Heart right ventricle (tissue), 16 donors: ENCODE measurements at regions not wholly inside any gene's neighbourhood (a gene's known extent, or its start where the extent isn't known, plus 50 kb on each side); places are given as distances from the start of the nearest gene placed in this dataset.

ENCODE experiments used
- ATAC-seq, 8 donors: fragments of 200-7000 bp; cut with Tn5 transposase; one replicate each; pipeline ENCODE4 v1.9.1; 2020; ENCODE audit warnings: mild to moderate bottlenecking in 8 of 8, moderate library complexity in 8 of 8, moderate number of reproducible peaks in 1 of 8
- DNase-seq, 2 donors: peaks; one replicate each; pipeline ENCODE4 v3.0.0-alpha.2; 2020
- H3K27ac ChIP-seq, 10 donors: fragments of 200-600 bp; sonication (generic) in 2 of 10; one replicate each; pipeline versions ENCODE4 v1.5.0 to v1.8.0; 2020 to 2022; ENCODE audit warnings: mild to moderate bottlenecking in 3 of 10
- H3K27me3 ChIP-seq, 7 donors: fragments of 200-600 bp; one replicate each; pipeline ENCODE4 v1.8.0; 2021 to 2022; ENCODE audit warnings: mild to moderate bottlenecking in 2 of 7
- H3K36me3 ChIP-seq, 9 donors: fragments of 200-600 bp; sonication (generic) in 1 of 9; one replicate each; pipeline versions ENCODE4 v1.5.0 to v1.8.0; 2020 to 2022; ENCODE audit warnings: mild to moderate bottlenecking in 2 of 9
- H3K4me1 ChIP-seq, 9 donors: fragments of 200-600 bp; sonication (generic) in 1 of 9; one replicate each; pipeline versions ENCODE4 v1.5.0 to v1.8.0; 2020 to 2022; ENCODE audit warnings: mild to moderate bottlenecking in 4 of 9
- H3K4me3 ChIP-seq, 10 donors: fragments of 200-600 bp; sonication (generic) in 2 of 10; one replicate each; pipeline versions ENCODE4 v1.5.0 to v1.8.0; 2020 to 2022; ENCODE audit warnings: mild to moderate bottlenecking in 7 of 10, moderate library complexity in 2 of 10
- H3K9me3 ChIP-seq, 11 donors: fragments of 200-600 bp in 10 of 11; sonication (generic) in 2 of 11; one replicate each; pipeline versions ENCODE4 v1.5.0 to v1.8.0; 2013 to 2022; ENCODE audit warnings: mild to moderate bottlenecking in 2 of 11, control low read depth in 1 of 11, moderate library complexity in 1 of 11
- WGBS, 2 donors: extraction: QIAGEN DNeasy Blood & Tissue Kit; methylation state at CpG; one replicate each; pipeline ENCODE4 v1.1.7; 2013; ENCODE audit warnings: inconsistent platforms in 1 of 2; 5-methylcytosine and 5-hydroxymethylcytosine counted together
- intact Hi-C, 10 donors: fragments of 100-400 bp; cut with DNase I; formaldehyde crosslinking; loops; one replicate each; pipeline versions ENCODE4 v1.11.1 to v1.14.2; 2022
- TF ChIP-seq, protein P1 (sequence below), 9 donors: fragments of 200-600 bp; sonication (generic) in 2 of 9; IDR thresholded peaks; one replicate each; pipeline versions ENCODE4 v1.5.0 to v1.8.0; 2021 to 2022; ENCODE audit warnings: antibody characterized with exemption in 9 of 9, mild to moderate bottlenecking in 5 of 9, moderate library complexity in 1 of 9
- donor health status: Arrhythmogenic right ventricular cardiomyopathy.
- donor health status: ischemic (EF 13 %, LVEDD 7.1; RV severe dilation, severe dysfunction).
- donor health status: healthy with polysubstance abuse.
- donor health status: DM: no; HTN: yes; CAD: no.
- donor health status: DM: no; HTN: no; CAD: no.
- donor health status: ischemic (EF 25% LVEDD 6.9; RV normal size, moderate dysfunction).
- donor health status: ischemic (EF 25% LVEDD 5.7; RV mildly dilated, moderate dysfunction).
- donor health status: healthy.
- donor health status: DM: yes; HTN: yes; CAD: no.
- donor health status: Ischemic cardiomyopathy.
- donor health status: ischemic (EF 35%, LVEDD 5.7; RV mildly dilated, moderate dysfunction).
- donor health status: nonischemic (EF 11% LVEDD 7.7; RV severe dilation, severe dysfunction).
- donor health status: DM: yes; HTN: yes; CAD: no.
- donor health status: PGD.
- donor health status: ischemic (EF 29% LVEDD 5.4; RV normal size, mild dysfunction).
- donor health status: nonischemic (EF 23%, LVEDD 6.1; RV moderate dilation, normal function).

DNA sequence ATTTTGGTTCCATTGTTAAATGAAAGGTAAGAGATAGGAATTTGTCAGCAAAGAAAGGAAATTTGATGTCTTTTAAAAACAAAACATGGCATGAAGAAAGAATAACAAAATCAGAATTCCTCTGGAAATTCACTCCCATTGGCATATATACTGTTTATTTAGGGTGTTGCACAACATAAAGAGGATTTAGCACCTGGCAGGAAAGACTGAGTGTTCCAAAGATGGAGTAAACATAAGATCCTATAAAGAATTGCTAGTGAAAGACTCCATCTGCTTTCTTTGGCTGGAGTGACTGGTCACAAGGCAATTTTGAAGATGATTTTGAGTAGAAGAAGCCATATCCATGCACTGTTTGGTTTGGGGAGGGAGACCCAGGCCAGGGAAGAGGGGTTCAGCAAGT is 62.4 kb downstream of the CD24 start:
- no peaks in the 10 kb centered on the region for H3K27me3 ChIP-seq
- intact Hi-C loops = no loop called here
- no peaks in the 10 kb centered on the region for H3K4me1 ChIP-seq
- H3K27ac ChIP-seq = no peak overlapping the region
- no peak for ATAC-seq
- TF ChIP-seq, protein P1, sequence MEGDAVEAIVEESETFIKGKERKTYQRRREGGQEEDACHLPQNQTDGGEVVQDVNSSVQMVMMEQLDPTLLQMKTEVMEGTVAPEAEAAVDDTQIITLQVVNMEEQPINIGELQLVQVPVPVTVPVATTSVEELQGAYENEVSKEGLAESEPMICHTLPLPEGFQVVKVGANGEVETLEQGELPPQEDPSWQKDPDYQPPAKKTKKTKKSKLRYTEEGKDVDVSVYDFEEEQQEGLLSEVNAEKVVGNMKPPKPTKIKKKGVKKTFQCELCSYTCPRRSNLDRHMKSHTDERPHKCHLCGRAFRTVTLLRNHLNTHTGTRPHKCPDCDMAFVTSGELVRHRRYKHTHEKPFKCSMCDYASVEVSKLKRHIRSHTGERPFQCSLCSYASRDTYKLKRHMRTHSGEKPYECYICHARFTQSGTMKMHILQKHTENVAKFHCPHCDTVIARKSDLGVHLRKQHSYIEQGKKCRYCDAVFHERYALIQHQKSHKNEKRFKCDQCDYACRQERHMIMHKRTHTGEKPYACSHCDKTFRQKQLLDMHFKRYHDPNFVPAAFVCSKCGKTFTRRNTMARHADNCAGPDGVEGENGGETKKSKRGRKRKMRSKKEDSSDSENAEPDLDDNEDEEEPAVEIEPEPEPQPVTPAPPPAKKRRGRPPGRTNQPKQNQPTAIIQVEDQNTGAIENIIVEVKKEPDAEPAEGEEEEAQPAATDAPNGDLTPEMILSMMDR (IDR thresholded peaks at IDR 0.05) = no peak
- H3K36me3 ChIP-seq = no peaks in the 10 kb centered on the region
- H3K4me3 ChIP-seq = no peak overlapping the region
- peaks cover 0 to 12% (median 0%) of the 10 kb centered on the region in 11 donors for H3K9me3 ChIP-seq
- no peak for DNase-seq

DNA sequence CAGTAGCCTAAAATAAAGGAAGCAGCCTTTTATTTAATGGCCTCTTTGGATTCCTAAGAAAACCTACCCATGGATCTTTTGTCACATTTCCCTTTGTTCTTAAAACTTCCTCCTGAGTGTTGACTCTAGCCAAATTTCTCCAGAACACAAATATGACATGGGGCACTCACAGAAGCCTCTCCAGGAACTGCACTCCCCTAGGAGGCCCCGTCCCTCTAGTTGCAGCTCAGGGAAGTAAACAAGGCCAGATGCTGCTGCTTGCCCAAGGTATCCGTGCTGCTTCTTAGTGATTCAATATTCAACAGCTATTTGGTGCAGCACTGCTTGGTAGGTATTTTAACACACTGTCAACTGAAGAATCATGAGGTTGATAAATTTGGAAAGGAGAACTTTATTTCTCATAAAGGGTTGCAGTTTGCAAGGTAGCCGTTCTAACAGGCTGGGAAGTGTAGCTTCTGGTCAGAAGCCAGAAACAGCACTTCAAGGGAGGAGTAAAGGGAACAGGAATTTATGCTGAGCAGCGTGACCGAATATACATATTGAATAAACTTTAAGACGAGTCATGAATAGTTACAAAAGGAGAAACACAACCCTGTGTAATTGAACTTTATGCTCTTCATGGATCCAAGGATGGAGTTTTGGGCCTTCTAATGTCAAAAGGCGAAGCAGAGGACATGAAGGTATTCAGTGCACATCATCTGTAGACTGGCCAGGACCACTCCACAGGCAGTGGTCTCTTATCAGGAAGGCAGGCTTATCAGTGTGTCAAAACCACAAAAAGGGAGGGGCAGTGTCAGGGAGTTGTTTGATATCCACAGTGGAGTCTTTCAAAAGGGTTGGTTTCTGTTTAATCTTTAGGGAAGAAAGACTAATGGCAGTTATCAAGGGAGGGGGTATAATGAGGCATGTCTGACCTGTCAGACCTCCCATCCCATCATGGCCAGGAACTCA is 63.3 kb downstream of the CD24 start:
- H3K9me3 ChIP-seq = peaks cover 0 to 12% (median 0%) of the 10 kb centered on the region in 11 donors
- intact Hi-C loops = no loop called here
- no peaks in the 10 kb centered on the region for H3K27me3 ChIP-seq
- no peaks in the 10 kb centered on the region for H3K4me1 ChIP-seq
- TF ChIP-seq, protein P1 (IDR thresholded peaks at IDR 0.05) = no peak
- H3K4me3 ChIP-seq = no peak overlapping the region
- 60 to 70% methylated on average over 7 of the region's 7 CpGs for WGBS, 2 donors
- no peaks in the 10 kb centered on the region for H3K36me3 ChIP-seq
- ATAC-seq (no peak), DNase-seq (no peak)
- no peak overlapping the region for H3K27ac ChIP-seq

DNA sequence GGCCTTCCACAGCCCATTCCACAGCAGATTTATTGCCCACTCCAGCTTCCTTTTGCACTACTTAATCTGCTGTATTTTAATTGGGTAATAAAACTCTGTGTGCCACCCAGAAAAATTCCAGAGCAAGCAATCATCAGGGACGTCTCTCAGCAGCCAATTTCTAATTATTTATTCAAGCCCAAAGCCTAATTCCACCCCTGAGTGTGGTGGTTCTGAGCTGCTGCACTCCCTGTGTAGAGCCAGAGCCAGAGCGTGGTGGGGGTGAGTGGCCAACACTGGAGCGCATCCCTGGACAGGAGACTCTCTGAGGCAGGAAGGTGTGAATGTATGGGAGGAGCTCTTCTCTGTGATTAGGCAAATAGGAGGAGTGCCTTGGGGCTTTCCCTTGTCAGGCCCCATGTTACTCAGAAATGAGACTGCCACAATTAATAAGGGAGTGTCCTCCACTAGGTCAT is 66.1 kb downstream of the CD24 start:
- H3K27me3 ChIP-seq = no peaks in the 10 kb centered on the region
- WGBS, 2 donors = 48 to 59% methylated on average over 3 of the region's 3 CpGs
- intact Hi-C loops = no loop called here
- ATAC-seq = no peak
- TF ChIP-seq, protein P1 (IDR thresholded peaks at IDR 0.05) = no peak
- no peaks in the 10 kb centered on the region for H3K4me1 ChIP-seq
- H3K36me3 ChIP-seq = no peaks in the 10 kb centered on the region
- DNase-seq = no peak
- H3K27ac ChIP-seq = no peak overlapping the region
- no peaks in the 10 kb centered on the region for H3K9me3 ChIP-seq
- H3K4me3 ChIP-seq = no peak overlapping the region

DNA sequence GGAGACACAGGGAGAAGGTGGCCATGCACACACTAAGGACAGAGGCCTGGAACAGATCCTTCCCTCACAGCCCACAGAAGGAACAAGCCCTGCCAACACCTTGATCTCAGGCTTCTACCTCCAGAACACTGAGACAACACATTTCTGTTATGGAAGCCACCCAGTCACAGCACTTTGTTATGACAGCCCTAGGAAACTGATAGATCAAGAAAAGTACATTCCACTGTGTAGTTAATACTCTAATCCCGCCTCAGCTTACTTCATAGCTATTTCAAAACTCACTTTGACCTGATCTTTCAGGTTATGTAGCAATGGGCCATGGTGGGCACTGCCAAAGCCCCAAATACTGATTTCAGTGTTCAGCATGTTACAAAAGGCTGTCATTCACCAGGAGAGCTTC is 66.8 kb downstream of the CD24 start:
- intact Hi-C loops = no loop called here
- WGBS, 2 donors = 67 to 81% methylated on average over 1 of the region's 1 CpG
- no peak for ATAC-seq
- Histone ChIP-seq H3K9me3 (no peaks in the 10 kb centered on the region), H3K4me3 (no peak overlapping the region), H3K36me3 (no peaks in the 10 kb centered on the region), H3K27ac (no peak overlapping the region), H3K4me1 (no peaks in the 10 kb centered on the region), H3K27me3 (no peaks in the 10 kb centered on the region)
- TF ChIP-seq, protein P1 (IDR thresholded peaks at IDR 0.05) = no peak
- no peak for DNase-seq
